ENCODE measurements at regions not wholly inside any gene's neighbourhood (a gene's known extent, or its start where the extent isn't known, plus 50 kb on each side); places are given as distances from the start of the nearest gene placed in this dataset.

- ATAC-seq (no peak), DNase-seq (ENCODE audit: low read depth in 1 of 2, low spot score in 1 of 2) (no peak), FAIRE-seq (no peak)
- Histone ChIP-seq H3K4me2 (no peak overlapping the region), H3K4me3 (no peak overlapping the region), H3K9me3 (no peaks in the 10 kb centered on the region), H3K27ac (no peak overlapping the region), H3K4me1 (no peaks in the 10 kb centered on the region)
- ChIA-PET CTCF (interaction anchor here (1.2 kb wide), 1 partner anchor 243 kb away, joined by 3 read pairs; no protein-coding TSS in a partner anchor), POLR2A (no interaction called here)
- 63% methylated on average over 7 of the region's 7 CpGs for WGBS (ENCODE audit: missing lambda C conversion rate)
- TF ChIP-seq SREBF2 (IDR thresholded peaks at IDR 0.05) (no peak), CEBPB (IDR thresholded peaks at IDR 0.05) (no peak), NPAS2 (CRISPR knock-in tag; IDR thresholded peaks at IDR 0.05; ENCODE audit: borderline replicate concordance) (no peak)
- TF ChIP-seq, protein P1, sequence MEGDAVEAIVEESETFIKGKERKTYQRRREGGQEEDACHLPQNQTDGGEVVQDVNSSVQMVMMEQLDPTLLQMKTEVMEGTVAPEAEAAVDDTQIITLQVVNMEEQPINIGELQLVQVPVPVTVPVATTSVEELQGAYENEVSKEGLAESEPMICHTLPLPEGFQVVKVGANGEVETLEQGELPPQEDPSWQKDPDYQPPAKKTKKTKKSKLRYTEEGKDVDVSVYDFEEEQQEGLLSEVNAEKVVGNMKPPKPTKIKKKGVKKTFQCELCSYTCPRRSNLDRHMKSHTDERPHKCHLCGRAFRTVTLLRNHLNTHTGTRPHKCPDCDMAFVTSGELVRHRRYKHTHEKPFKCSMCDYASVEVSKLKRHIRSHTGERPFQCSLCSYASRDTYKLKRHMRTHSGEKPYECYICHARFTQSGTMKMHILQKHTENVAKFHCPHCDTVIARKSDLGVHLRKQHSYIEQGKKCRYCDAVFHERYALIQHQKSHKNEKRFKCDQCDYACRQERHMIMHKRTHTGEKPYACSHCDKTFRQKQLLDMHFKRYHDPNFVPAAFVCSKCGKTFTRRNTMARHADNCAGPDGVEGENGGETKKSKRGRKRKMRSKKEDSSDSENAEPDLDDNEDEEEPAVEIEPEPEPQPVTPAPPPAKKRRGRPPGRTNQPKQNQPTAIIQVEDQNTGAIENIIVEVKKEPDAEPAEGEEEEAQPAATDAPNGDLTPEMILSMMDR (IDR thresholded peaks at IDR 0.05): no peak
Observed at GRCh38 chr1:10935724-10936123, 76.7 kb upstream of the TARDBP start.

DNA sequence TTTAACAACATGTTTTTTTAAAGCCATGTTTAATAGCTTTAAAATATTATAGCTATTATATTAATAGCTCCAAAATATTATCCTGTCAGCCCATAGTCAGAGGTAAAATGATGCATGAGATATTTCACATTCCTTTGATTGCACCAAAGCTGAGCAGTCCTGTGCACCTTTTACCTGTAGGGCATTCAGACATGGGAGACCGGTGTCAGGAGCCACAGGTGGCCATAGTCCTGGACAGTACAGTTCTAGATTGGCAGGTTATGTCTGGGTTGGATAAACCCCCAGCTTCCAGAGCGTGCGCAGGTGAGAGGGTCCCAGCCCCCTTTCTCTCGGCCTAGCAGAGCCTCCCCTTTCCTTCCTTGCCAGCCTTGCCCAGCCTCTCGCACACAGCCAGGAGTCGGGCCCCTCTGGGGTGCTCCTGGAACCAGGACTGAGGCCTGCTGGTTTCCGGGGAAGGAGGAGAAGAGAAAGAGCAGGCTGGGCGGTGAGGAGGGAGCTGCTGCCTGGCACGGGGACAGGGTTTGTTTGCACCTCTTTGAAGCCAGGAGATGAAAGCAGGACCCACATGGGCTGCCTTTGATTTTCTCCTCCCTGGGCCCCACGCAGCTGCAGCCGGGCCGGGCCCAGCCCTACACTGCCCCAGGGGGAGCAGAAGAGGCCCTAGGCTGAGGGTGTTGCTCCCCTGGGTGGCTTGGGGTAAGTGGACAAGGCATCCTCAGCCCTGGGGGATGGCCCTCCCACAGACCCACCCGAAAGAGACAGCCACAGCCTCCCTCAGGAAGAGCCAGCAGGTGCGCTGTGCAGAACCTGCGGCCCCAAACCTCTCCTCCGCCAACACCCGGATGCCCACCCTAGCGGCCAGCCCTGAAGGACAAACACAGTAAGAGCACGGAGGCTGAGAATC lies 75.2 kb upstream of the TARDBP start:
- no peak for DNase-seq (ENCODE audit: low read depth in 1 of 2, low spot score in 1 of 2)
- no peak for FAIRE-seq
- ChIA-PET POLR2A (no interaction called here), CTCF (interaction anchor here (0.7 to 1.2 kb wide), 3 partner anchors 23 to 443 kb away, joined by 3 read pairs; no protein-coding TSS in a partner anchor)
- Histone ChIP-seq H3K27ac (no peak overlapping the region), H3K4me3 (no peak overlapping the region), H3K4me1 (no peaks in the 10 kb centered on the region), H3K4me2 (no peak overlapping the region), H3K9me3 (no peaks in the 10 kb centered on the region)
- 71% methylated on average over 17 of the region's 19 CpGs for WGBS (ENCODE audit: missing lambda C conversion rate)
- peak in 1 of 2 experiments; percentile 13; a peak in 2 of 6 replicates for ATAC-seq
- no peak for TF ChIP-seq HOXA7 (CRISPR knock-in tag; IDR thresholded peaks at IDR 0.05)
- no peak for TF ChIP-seq RARB (CRISPR knock-in tag; IDR thresholded peaks at IDR 0.05)
- no peak for TF ChIP-seq POLR2A (IDR thresholded peaks at IDR 0.05; ENCODE audit: low read length)
- no peak for TF ChIP-seq KDM5A (IDR thresholded peaks at IDR 0.05)
- TF ChIP-seq JUNB (IDR thresholded peaks at IDR 0.05): no peak
- no peak for TF ChIP-seq CBX8 (IDR thresholded peaks at IDR 0.05)
- TF ChIP-seq GATA3 (IDR thresholded peaks at IDR 0.05; ENCODE audit: borderline replicate concordance): no peak
- no peak for TF ChIP-seq HDAC2 (IDR thresholded peaks at IDR 0.05)
- TF ChIP-seq, protein P2, sequence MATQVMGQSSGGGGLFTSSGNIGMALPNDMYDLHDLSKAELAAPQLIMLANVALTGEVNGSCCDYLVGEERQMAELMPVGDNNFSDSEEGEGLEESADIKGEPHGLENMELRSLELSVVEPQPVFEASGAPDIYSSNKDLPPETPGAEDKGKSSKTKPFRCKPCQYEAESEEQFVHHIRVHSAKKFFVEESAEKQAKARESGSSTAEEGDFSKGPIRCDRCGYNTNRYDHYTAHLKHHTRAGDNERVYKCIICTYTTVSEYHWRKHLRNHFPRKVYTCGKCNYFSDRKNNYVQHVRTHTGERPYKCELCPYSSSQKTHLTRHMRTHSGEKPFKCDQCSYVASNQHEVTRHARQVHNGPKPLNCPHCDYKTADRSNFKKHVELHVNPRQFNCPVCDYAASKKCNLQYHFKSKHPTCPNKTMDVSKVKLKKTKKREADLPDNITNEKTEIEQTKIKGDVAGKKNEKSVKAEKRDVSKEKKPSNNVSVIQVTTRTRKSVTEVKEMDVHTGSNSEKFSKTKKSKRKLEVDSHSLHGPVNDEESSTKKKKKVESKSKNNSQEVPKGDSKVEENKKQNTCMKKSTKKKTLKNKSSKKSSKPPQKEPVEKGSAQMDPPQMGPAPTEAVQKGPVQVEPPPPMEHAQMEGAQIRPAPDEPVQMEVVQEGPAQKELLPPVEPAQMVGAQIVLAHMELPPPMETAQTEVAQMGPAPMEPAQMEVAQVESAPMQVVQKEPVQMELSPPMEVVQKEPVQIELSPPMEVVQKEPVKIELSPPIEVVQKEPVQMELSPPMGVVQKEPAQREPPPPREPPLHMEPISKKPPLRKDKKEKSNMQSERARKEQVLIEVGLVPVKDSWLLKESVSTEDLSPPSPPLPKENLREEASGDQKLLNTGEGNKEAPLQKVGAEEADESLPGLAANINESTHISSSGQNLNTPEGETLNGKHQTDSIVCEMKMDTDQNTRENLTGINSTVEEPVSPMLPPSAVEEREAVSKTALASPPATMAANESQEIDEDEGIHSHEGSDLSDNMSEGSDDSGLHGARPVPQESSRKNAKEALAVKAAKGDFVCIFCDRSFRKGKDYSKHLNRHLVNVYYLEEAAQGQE (IDR thresholded peaks at IDR 0.05): no peak
- no peak for TF ChIP-seq ESRRA (IDR thresholded peaks at IDR 0.05; ENCODE audit: borderline replicate concordance, low read length)
- TF ChIP-seq TP53 (CRISPR knock-in tag; IDR thresholded peaks at IDR 0.05): no peak
- no peak for TF ChIP-seq BCL3 (IDR thresholded peaks at IDR 0.05)
- no peak for TF ChIP-seq MAFK (IDR thresholded peaks at IDR 0.05; ENCODE audit: partially characterized antibody)
- TF ChIP-seq MAZ (IDR thresholded peaks at IDR 0.05; ENCODE audit: borderline replicate concordance, low read depth, low read length): no peak
- no peak for TF ChIP-seq NR3C1 (IDR thresholded peaks at IDR 0.05)
- no peak for TF ChIP-seq ZNF302 (CRISPR knock-in tag; IDR thresholded peaks at IDR 0.05)
- TF ChIP-seq RNF2 (IDR thresholded peaks at IDR 0.05; ENCODE audit: borderline replicate concordance, low read depth): no peak
- TF ChIP-seq HEYL (CRISPR knock-in tag; IDR thresholded peaks at IDR 0.05): no peak
- TF ChIP-seq CBX2 (IDR thresholded peaks at IDR 0.05; ENCODE audit: borderline replicate concordance, low read depth): no peak
- TF ChIP-seq FOXS1 (CRISPR knock-in tag; IDR thresholded peaks at IDR 0.05): no peak
